Testis (tissue), 2 donors: ENCODE measurements at regions not wholly inside any gene's neighbourhood (a gene's known extent, or its start where the extent isn't known, plus 50 kb on each side); places are given as distances from the start of the nearest gene placed in this dataset.

ENCODE experiments used
- POLR2A ChIP-seq: fragments of 450-650 bp; IDR thresholded peaks from one replicate; pipeline ENCODE4 v1.6.1; 2017; ENCODE audit warnings: antibody characterized with exemption, mild to moderate bottlenecking, moderate library complexity
- TF ChIP-seq, protein P1 (sequence below), 3 experiments: fragments of 450-650 bp in 2 of 3; fragments of 200-600 bp in 1 of 3; sonication (generic) in 1 of 3; IDR thresholded peaks; one replicate each; pipeline ENCODE4 v1.5.1; 2016 to 2019; ENCODE audit warnings: antibody characterized with exemption in 3 of 3, mild to moderate bottlenecking in 2 of 3, moderate library complexity in 1 of 3

DNA sequence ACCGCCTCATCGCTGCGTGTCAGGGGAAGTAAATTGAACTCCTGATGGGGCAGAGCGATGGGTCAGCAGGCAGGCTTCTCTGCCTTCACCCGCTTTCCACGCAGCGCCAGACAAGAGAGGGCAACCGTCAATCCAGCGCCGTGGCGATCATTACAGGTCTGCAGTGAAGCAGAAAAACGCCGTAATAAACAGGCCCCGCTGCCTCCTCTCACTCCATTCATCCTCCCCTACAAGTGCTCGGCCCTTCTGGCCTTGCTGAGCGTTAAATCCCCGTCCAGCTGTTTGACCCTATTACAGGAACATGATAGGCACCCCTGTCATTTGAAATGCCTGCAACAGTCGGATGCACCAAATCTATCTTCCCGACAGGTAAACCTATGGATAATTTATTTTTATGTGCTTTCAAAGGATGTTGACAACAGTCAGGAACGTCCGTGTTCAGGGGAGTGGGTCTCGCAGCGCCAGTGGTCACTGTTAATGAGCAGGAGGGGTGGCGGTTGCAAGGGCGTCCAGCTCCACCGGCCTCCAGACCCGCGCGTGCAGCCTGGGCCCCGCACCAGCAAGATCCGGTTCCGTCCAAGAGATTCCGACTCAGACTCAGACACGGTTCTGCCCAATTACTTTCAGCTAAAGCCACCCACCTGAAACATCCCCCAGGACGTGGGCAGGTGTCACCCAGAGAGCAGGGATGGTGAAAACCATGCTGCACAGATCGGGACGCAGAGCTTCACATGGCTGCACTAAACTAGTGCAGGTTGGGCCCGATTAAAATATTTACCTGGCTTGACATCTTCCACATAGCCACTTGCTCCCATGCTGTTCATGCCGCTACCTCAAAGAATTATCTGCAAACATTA is 508.0 kb upstream of the MGMT start:
- TF ChIP-seq, protein P1, sequence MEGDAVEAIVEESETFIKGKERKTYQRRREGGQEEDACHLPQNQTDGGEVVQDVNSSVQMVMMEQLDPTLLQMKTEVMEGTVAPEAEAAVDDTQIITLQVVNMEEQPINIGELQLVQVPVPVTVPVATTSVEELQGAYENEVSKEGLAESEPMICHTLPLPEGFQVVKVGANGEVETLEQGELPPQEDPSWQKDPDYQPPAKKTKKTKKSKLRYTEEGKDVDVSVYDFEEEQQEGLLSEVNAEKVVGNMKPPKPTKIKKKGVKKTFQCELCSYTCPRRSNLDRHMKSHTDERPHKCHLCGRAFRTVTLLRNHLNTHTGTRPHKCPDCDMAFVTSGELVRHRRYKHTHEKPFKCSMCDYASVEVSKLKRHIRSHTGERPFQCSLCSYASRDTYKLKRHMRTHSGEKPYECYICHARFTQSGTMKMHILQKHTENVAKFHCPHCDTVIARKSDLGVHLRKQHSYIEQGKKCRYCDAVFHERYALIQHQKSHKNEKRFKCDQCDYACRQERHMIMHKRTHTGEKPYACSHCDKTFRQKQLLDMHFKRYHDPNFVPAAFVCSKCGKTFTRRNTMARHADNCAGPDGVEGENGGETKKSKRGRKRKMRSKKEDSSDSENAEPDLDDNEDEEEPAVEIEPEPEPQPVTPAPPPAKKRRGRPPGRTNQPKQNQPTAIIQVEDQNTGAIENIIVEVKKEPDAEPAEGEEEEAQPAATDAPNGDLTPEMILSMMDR (IDR thresholded peaks at IDR 0.05) = no peak
- TF ChIP-seq POLR2A = no peak
